GM10266 (cell line): ENCODE measurements at regions not wholly inside any gene's neighbourhood (a gene's known extent, or its start where the extent isn't known, plus 50 kb on each side); places are given as distances from the start of the nearest gene placed in this dataset.

Source experiments
- DNase-seq: peaks from one replicate; pipeline ENCODE4 v3.0.0; 2012; ENCODE audit errors: extremely low spot score
- TF ChIP-seq, protein P1 (sequence below): IDR thresholded peaks from 2 replicates; pipeline ENCODE4 v1.5.1; 2012; ENCODE audit warnings: mild to moderate bottlenecking, low read depth; ENCODE audit not compliant: control insufficient read depth, insufficient read depth; ENCODE audit errors: missing control alignments

DNA sequence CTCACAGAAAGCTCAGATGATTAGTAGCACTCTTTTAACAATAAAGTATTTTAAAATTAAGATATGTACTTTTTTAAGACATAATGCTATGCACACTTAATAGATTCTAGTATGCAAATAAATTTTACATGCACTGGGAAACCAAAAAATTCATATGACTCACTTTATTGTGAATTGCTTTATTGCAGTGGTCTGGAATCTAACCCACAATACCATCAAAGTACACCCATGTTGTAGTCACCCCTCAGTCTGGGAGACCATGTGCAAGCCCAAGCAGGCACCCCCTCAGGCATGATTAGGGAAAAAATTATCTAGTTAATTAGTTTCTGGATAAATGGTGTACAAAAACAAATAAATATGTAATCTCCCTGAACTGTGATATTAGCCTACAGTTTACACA is 649.0 kb upstream of the HS6ST1 start:
- TF ChIP-seq, protein P1, sequence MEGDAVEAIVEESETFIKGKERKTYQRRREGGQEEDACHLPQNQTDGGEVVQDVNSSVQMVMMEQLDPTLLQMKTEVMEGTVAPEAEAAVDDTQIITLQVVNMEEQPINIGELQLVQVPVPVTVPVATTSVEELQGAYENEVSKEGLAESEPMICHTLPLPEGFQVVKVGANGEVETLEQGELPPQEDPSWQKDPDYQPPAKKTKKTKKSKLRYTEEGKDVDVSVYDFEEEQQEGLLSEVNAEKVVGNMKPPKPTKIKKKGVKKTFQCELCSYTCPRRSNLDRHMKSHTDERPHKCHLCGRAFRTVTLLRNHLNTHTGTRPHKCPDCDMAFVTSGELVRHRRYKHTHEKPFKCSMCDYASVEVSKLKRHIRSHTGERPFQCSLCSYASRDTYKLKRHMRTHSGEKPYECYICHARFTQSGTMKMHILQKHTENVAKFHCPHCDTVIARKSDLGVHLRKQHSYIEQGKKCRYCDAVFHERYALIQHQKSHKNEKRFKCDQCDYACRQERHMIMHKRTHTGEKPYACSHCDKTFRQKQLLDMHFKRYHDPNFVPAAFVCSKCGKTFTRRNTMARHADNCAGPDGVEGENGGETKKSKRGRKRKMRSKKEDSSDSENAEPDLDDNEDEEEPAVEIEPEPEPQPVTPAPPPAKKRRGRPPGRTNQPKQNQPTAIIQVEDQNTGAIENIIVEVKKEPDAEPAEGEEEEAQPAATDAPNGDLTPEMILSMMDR: no peak
- no peak for DNase-seq

DNA sequence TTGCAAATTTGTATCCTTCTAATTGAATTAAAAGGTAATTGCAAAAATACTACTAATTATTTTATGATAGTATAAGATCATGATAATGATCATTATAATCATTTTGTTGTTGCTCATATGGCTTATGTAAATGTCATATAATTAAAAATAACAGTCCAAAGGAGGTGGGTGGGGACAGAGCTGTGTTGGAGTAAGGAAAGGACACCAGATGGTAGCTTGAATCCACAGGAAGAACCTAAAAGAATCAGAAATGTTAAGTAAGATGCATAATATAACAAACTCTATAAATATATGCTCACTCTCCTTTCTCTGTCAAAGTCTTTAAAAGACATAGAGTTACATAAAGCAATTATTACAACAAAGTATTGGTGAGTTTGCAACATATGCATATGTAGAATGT is 650.7 kb upstream of the HS6ST1 start:
- no peak for DNase-seq
- TF ChIP-seq, protein P1: no peak

DNA sequence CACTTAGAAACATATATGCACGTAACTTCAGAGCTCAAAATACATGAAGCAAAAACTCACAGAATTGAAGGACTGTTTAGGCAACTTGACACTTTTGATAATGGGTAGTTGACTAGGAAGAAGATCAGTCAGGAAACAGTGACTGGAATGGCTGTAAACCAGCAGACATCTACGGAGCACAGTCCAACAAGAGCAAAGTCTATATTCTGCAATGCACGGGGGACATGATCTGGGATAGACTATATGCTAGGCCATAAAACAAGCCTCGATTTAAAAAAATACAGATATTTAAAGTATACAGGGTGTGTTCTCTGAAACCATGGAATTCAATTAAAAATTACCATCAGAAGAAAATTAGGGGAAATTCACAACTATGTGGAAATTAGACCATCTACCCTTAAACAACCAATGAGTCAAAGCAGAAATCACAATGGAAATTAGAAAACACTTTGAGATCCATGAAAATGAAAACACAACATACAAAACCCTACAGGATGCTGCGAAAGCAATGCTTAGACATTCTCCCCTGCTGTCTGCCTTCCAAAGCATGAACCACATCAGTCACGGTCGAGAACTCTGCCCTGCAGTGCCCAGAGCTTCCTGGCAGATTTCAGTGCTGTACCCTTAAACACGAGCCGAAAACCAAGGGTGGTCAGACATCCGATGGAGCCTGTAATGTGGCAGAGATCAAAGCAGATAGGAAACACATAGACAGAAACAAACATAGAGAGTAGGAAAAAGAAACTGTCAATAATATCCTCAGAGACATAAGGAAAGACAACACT is 651.9 kb upstream of the HS6ST1 start:
- no peak for DNase-seq
- TF ChIP-seq, protein P1: no peak

DNA sequence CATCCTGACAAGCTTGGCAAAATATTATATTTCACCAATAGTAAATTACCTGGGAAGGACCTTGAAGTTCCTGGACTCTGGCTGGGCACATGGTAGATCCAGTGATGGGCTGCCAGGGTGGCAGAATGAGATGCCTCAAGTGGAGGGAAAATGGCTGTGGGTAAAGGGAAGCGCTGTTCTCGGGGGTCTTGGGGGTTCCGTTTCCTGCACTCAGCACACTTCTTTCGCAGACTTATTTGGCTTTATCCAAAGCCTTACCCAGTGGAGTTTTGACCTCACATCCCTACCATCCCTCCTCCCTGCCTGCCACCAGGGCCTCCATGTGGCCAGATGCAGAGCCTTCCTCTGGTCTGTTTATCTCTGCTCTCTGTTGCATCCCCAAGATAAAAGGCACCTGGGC is 654.9 kb upstream of the HS6ST1 start:
- TF ChIP-seq, protein P1: no peak
- DNase-seq: no peak

DNA sequence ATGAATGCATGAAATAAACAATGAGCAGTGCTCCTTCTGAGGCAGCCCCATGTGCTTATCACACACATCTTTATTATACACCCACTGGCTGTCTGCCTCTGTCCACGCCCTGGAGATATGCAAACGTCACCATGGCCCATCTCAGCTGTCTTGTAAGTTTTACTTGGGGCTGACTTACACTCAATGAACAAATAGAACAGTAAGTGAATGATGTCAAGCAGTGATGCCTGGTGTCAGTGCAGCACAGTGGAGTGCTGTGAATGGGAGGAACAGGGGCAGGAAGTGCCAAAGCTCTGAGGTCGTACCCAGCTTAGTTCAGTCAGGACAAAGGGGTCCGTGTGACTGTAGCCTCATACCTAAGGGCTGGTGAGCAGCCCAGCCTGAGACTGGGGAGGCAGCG is 659.5 kb upstream of the HS6ST1 start:
- TF ChIP-seq, protein P1: no peak
- no peak for DNase-seq

DNA sequence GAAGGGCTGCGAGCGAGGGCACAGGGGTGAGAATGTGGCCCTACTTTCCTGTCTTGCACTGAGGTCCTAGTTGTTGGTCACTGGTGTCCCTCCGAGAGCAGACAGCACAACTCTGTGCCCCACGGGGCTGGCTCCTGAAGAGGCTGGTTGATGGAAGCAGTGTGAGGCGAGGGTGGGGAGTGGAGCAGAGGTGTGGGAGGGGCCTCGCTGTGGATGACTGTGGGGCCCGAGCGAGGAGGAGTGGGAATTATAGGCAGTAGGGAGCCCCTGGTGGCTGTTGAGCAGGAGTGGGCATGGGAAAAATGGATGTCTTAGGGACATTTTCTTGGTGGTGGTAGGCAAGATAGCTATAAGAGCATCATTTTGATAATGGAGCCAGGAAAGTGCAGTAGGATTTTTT is 660.5 kb upstream of the HS6ST1 start:
- TF ChIP-seq, protein P1: no peak

DNA sequence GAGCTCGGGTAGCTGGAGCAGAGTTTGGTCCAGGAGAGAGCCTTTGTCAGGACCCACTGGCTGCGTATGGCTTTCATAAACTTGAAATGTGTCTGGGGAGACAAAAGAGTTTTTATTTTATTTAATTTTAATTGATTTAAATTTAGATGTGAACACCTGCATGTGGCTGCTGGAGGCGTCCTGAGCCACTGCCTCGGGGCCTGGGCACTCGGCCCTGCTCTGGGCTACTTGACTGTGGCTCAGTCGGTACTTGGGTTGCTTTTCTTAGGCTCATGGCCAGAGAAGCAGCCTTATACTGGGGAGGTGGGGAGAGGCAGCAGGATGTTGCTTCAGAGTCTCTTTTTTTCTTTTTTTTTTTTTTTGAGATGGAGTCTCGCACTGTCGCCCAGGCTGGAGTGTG is 661.8 kb upstream of the HS6ST1 start:
- DNase-seq: no peak
- TF ChIP-seq, protein P1: no peak

More for the DNA sequence above, 660.5 kb upstream of the HS6ST1 start:
- DNase-seq: no peak
